ENCODE measurements at regions not wholly inside any gene's neighbourhood (a gene's known extent, or its start where the extent isn't known, plus 50 kb on each side); places are given as distances from the start of the nearest gene placed in this dataset.

GRCh38 chr11:19345848-19346681, 105.3 kb upstream of the E2F8 start:
- DNase-seq (no peak), ATAC-seq (peak; percentile 4)
- ChIA-PET CTCF (no interaction called here), POLR2A (interaction anchor here (0.6 to 0.7 kb wide), 2 partner anchors 246 to 770 kb away, joined by 3 read pairs; no protein-coding TSS in a partner anchor)
- no peak overlapping the region for H3K4me3 Mint-ChIP-seq
- no peak overlapping the region for H3K27ac Mint-ChIP-seq
- intact Hi-C loops (cut with micrococcal nuclease): no loop called here
- no peaks in the 10 kb centered on the region for H3K36me3 Mint-ChIP-seq (ENCODE audit: low read depth)
- peaks cover 59% of the 10 kb centered on the region for H3K27me3 Mint-ChIP-seq
- TF ChIP-seq CTCF (IDR thresholded peaks at IDR 0.05): no peak
- H3K4me1 Mint-ChIP-seq (ENCODE audit: low read depth): peaks cover 5% of the 10 kb centered on the region
- no peaks in the 10 kb centered on the region for H3K9me3 Mint-ChIP-seq

DNA sequence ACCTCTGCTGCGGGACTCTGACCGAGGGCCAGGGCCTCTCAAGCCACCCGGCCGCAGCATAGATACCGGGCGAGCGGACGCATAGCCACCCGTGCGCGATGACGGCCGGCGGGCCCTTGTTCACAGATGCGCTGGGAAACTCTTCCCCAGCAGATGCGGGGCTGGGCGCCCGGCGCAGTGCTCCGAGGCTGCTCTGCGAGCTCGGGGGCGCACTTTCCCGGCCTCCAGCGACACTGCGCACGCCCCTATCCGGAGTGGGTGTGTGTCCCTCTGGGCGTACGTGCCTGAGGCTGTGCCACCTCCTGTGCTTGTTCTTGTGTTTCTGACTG, 104.7 kb upstream of the E2F8 start:
- ATAC-seq (peak; percentile 30), DNase-seq (no peak)
- H3K27me3 Mint-ChIP-seq: peaks cover 58% of the 10 kb centered on the region
- intact Hi-C loops (cut with micrococcal nuclease): no loop called here
- TF ChIP-seq CTCF (IDR thresholded peaks at IDR 0.05): no peak
- ChIA-PET POLR2A (interaction anchor here (0.6 to 0.7 kb wide), 2 partner anchors 246 to 769 kb away, joined by 3 read pairs; no protein-coding TSS in a partner anchor), CTCF (no interaction called here)
- no peak overlapping the region for H3K27ac Mint-ChIP-seq
- H3K4me1 Mint-ChIP-seq (ENCODE audit: low read depth): peaks cover 5% of the 10 kb centered on the region
- no peaks in the 10 kb centered on the region for H3K36me3 Mint-ChIP-seq (ENCODE audit: low read depth)
- no peak overlapping the region for H3K4me3 Mint-ChIP-seq
- H3K9me3 Mint-ChIP-seq: no peaks in the 10 kb centered on the region

GRCh38 chr11:19344661-19345518, 104.1 kb upstream of the E2F8 start:
- CTCF ChIA-PET: no interaction called here
- Mint-ChIP-seq H3K4me3 (no peak overlapping the region), H3K4me1 (ENCODE audit: low read depth) (peaks cover 5% of the 10 kb centered on the region), H3K36me3 (ENCODE audit: low read depth) (no peaks in the 10 kb centered on the region), H3K27ac (no peak overlapping the region), H3K27me3 (peaks cover 52% of the 10 kb centered on the region), H3K9me3 (no peaks in the 10 kb centered on the region)
- DNase-seq (no peak), ATAC-seq (no peak)
- no peak for TF ChIP-seq CTCF (IDR thresholded peaks at IDR 0.05)
- POLR2A ChIA-PET: interaction anchor here (0.6 to 0.7 kb wide), 2 partner anchors 247 to 769 kb away, joined by 3 read pairs; no protein-coding TSS in a partner anchor
- intact Hi-C loops (cut with micrococcal nuclease): no loop called here

DNA sequence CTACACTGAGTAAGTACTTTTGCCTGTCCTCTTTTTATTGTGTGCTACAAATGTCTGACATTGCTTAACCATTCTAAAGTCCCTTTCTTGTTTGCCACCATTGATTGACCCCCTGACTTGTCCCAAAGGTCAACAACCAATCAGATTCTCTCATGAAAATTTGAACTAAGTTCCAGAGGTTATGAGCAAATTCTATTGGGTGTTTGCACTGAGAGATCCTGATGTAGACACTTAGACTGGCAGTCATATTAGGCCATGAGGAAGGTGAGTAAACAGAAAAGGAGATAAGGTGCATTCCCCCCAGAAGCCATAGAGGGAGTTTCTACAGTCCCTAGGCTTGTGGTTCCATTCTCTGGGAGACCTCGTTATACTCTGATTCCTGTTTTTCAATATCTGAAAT, 101.3 kb upstream of the E2F8 start:
- CTCF ChIA-PET: no interaction called here
- H3K4me1 Mint-ChIP-seq (ENCODE audit: low read depth): peaks cover 5% of the 10 kb centered on the region
- ATAC-seq (no peak), DNase-seq (no peak)
- intact Hi-C loops (cut with micrococcal nuclease): no loop called here
- POLR2A ChIA-PET: no interaction called here
- H3K9me3 Mint-ChIP-seq: no peaks in the 10 kb centered on the region
- peaks cover 44% of the 10 kb centered on the region for H3K27me3 Mint-ChIP-seq
- H3K4me3 Mint-ChIP-seq: no peak overlapping the region
- no peak overlapping the region for H3K27ac Mint-ChIP-seq
- no peak for TF ChIP-seq CTCF (IDR thresholded peaks at IDR 0.05)
- H3K36me3 Mint-ChIP-seq (ENCODE audit: low read depth): no peaks in the 10 kb centered on the region

GRCh38 chr11:19338375-19338774, 97.6 kb upstream of the E2F8 start:
- intact Hi-C loops (cut with micrococcal nuclease): no loop called here
- no peak overlapping the region for H3K27ac Mint-ChIP-seq
- H3K27me3 Mint-ChIP-seq: peaks cover 31% of the 10 kb centered on the region
- H3K4me3 Mint-ChIP-seq: no peak overlapping the region
- POLR2A ChIA-PET: no interaction called here
- H3K9me3 Mint-ChIP-seq: no peaks in the 10 kb centered on the region
- no peaks in the 10 kb centered on the region for H3K36me3 Mint-ChIP-seq (ENCODE audit: low read depth)
- CTCF ChIA-PET: no interaction called here
- no peaks in the 10 kb centered on the region for H3K4me1 Mint-ChIP-seq (ENCODE audit: low read depth)
- ATAC-seq (no peak), DNase-seq (no peak)
- no peak for TF ChIP-seq CTCF (IDR thresholded peaks at IDR 0.05)
